ENCODE measurements at regions not wholly inside any gene's neighbourhood (a gene's known extent, or its start where the extent isn't known, plus 50 kb on each side); places are given as distances from the start of the nearest gene placed in this dataset.
"Not testable (repeated sequence)": the region's sequence is repeated elsewhere in the genome, so short reads cannot be mapped to it uniquely, and the experiment has no call there.

GRCh38 chr3:117818592-117818991 is 1109.0 kb downstream of the TUSC7 start:
- in situ Hi-C loops (cut with MboI; ENCODE audit: low pct_unique_long_range_greater_than_20kb, low sequenced_read_pairs), result no loop called here
- DNase-seq, result no peak

- in situ Hi-C loops (cut with MboI; ENCODE audit: low pct_unique_long_range_greater_than_20kb, low sequenced_read_pairs), result no loop called here
- DNase-seq, result no peak
Measured at GRCh38 chr3:117820658-117821299, 1111.2 kb downstream of the TUSC7 start.

GRCh38 chr3:117822416-117822815 is 1112.8 kb downstream of the TUSC7 start:
- DNase-seq, result no peak
- in situ Hi-C loops (cut with MboI; ENCODE audit: low pct_unique_long_range_greater_than_20kb, low sequenced_read_pairs), result no loop called here

- DNase-seq, result no peak
- in situ Hi-C loops (cut with MboI; ENCODE audit: low pct_unique_long_range_greater_than_20kb, low sequenced_read_pairs), result no loop called here
Measured at GRCh38 chr3:117836296-117836695, 1126.7 kb downstream of the TUSC7 start.

- in situ Hi-C loops (cut with MboI; ENCODE audit: low pct_unique_long_range_greater_than_20kb, low sequenced_read_pairs), result no loop called here
- no peak for DNase-seq
Measured at GRCh38 chr3:117837391-117837790, 1127.8 kb downstream of the TUSC7 start.

GRCh38 chr3:117842086-117842485 is 1132.5 kb downstream of the TUSC7 start:
- in situ Hi-C loops (cut with MboI; ENCODE audit: low pct_unique_long_range_greater_than_20kb, low sequenced_read_pairs), result no loop called here
- DNase-seq, result no peak

- in situ Hi-C loops (cut with MboI; ENCODE audit: low pct_unique_long_range_greater_than_20kb, low sequenced_read_pairs), result no loop called here
- no peak for DNase-seq
Measured at GRCh38 chr3:117843356-117843755, 1133.8 kb downstream of the TUSC7 start.

GRCh38 chr3:117844676-117845075 is 1135.1 kb downstream of the TUSC7 start:
- in situ Hi-C loops (cut with MboI; ENCODE audit: low pct_unique_long_range_greater_than_20kb, low sequenced_read_pairs), result no loop called here
- DNase-seq, result no peak

- DNase-seq, result peak; percentile 1
- in situ Hi-C loops (cut with MboI; ENCODE audit: low pct_unique_long_range_greater_than_20kb, low sequenced_read_pairs), result no loop called here
Measured at GRCh38 chr3:117846238-117846637, 1136.7 kb downstream of the TUSC7 start.

- DNase-seq, result no peak
- in situ Hi-C loops (cut with MboI; ENCODE audit: low pct_unique_long_range_greater_than_20kb, low sequenced_read_pairs), result no loop called here
Measured at GRCh38 chr3:117848606-117849005, 1139.0 kb downstream of the TUSC7 start.

GRCh38 chr3:117853923-117854668 is 1144.5 kb downstream of the TUSC7 start:
- in situ Hi-C loops (cut with MboI; ENCODE audit: low pct_unique_long_range_greater_than_20kb, low sequenced_read_pairs), result no loop called here
- DNase-seq, result no peak

GRCh38 chr3:117856354-117856753 is 1146.8 kb downstream of the TUSC7 start:
- no peak for DNase-seq
- in situ Hi-C loops (cut with MboI; ENCODE audit: low pct_unique_long_range_greater_than_20kb, low sequenced_read_pairs), result no loop called here

- no peak for DNase-seq
- in situ Hi-C loops (cut with MboI; ENCODE audit: low pct_unique_long_range_greater_than_20kb, low sequenced_read_pairs), result no loop called here
Measured at GRCh38 chr3:117863146-117863545, 1153.6 kb downstream of the TUSC7 start.

GRCh38 chr3:117865338-117865737 is 1155.8 kb downstream of the TUSC7 start:
- in situ Hi-C loops (cut with MboI; ENCODE audit: low pct_unique_long_range_greater_than_20kb, low sequenced_read_pairs), result no loop called here
- no peak for DNase-seq

- DNase-seq, result no peak
- in situ Hi-C loops (cut with MboI; ENCODE audit: low pct_unique_long_range_greater_than_20kb, low sequenced_read_pairs), result no loop called here
Measured at GRCh38 chr3:117868766-117869165, 1159.2 kb downstream of the TUSC7 start.

GRCh38 chr3:117871934-117872333 is 1162.4 kb downstream of the TUSC7 start:
- DNase-seq, result no peak
- in situ Hi-C loops (cut with MboI; ENCODE audit: low pct_unique_long_range_greater_than_20kb, low sequenced_read_pairs), result no loop called here

- DNase-seq; in situ Hi-C loops (cut with MboI; ENCODE audit: low pct_unique_long_range_greater_than_20kb, low sequenced_read_pairs): not testable (repeated sequence)
Measured at GRCh38 chr3:117872594-117873248, 1161.9 kb downstream of the IGSF11 start.

- in situ Hi-C loops (cut with MboI; ENCODE audit: low pct_unique_long_range_greater_than_20kb, low sequenced_read_pairs), result no loop called here
- DNase-seq, result no peak
Measured at GRCh38 chr3:117873249-117873600, 1161.4 kb downstream of the IGSF11 start.

GRCh38 chr3:117874028-117874690 is 1160.5 kb downstream of the IGSF11 start:
- no peak for DNase-seq
- in situ Hi-C loops (cut with MboI; ENCODE audit: low pct_unique_long_range_greater_than_20kb, low sequenced_read_pairs), result no loop called here

Data from KBM-7 (cell line).